Germinal center (tissue), 1 donor: ENCODE measurements at regions not wholly inside any gene's neighbourhood (a gene's known extent, or its start where the extent isn't known, plus 50 kb on each side); places are given as distances from the start of the nearest gene placed in this dataset.
"Not testable (repeated sequence)": the region's sequence is repeated elsewhere in the genome, so short reads cannot be mapped to it uniquely, and the experiment has no call there.

Experiments
- DNase-seq: peaks from one replicate; pipeline ENCODE4 v3.0.0; 2012; ENCODE audit warnings: mixed read lengths, low spot score

GRCh38 chr13:81995316-81995715 lies 1654.4 kb upstream of the SPRY2 start:
- DNase-seq, result no peak

GRCh38 chr13:81990652-81991051 lies 1649.7 kb upstream of the SPRY2 start:
- no peak for DNase-seq

- no peak for DNase-seq
Measured at GRCh38 chr13:81988567-81988966, 1647.6 kb upstream of the SPRY2 start.

DNA sequence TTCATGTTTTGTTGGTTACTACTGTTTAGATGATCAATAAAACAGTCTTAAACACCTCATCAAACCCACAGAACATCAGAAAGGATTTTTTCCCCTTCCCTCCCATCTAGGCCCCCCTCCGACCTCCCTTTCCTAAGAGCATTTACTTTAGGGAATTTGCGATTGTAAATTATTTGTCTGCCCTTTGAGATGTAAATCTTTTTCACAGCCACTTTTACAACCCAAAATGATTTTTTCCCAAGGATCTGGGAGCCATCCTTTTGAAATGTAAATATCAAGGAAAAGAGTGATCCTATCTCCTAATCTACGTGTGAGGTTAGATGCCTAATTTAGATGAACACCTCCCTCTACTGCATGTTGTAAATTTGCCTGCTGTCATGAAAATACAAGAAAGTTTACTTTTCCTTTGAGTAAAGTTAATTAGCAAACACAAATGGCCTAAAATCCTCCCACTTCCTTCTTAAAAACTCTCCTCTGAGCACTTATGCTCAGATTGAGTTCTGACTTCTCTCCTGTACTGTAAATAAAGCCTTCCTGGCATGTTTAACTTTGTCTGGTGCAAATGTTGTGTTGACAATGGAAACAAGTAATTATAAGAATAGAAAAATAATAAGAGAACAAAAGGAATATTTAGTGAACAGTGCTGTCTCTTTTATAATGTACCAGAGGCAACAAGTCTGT lies 1646.9 kb upstream of the SPRY2 start:
- no peak for DNase-seq

- DNase-seq, result no peak
Measured at GRCh38 chr13:81987159-81987558, 1646.2 kb upstream of the SPRY2 start.

DNA sequence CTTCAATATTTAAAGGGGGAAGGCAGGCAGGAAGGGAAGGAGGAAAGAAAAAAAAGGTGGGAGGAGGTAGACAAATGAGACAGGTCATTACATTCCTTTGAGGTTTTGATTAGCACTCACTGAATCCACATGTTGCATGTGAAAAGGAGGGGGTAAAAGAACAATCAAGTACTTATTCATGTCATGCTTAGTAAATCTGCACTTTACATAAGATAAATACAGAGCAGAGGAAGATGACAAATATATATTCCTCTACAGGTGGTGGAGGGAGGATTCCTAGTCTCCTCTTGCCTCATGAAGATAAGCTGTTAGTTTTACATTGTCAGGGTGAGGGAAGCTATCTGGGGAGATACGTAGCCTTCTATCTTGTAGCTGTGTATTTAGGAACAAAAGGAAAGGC lies 1645.4 kb upstream of the SPRY2 start:
- DNase-seq, result no peak

DNA sequence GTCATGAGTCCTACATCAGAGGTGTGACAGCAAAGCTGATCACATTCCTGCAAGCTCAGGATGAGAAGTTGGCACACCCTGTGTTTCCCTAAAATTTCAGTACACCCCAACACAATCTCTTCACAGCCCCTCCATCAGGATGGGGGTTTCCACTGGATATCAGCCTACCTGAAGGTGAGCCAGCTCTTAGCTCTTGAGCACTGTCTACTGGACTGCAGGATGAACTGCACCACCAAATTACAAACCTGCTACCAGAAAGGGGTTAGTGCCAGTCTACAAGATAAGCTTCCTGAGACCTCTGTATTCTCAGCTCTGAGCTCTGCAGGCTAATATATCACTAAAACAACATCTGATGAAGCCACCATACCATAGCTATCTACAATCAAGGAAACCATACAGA lies 1616.2 kb upstream of the SPRY2 start:
- no peak for DNase-seq

- DNase-seq, result no peak
Measured at GRCh38 chr13:81929988-81930387, 1589.1 kb upstream of the SPRY2 start.

DNA sequence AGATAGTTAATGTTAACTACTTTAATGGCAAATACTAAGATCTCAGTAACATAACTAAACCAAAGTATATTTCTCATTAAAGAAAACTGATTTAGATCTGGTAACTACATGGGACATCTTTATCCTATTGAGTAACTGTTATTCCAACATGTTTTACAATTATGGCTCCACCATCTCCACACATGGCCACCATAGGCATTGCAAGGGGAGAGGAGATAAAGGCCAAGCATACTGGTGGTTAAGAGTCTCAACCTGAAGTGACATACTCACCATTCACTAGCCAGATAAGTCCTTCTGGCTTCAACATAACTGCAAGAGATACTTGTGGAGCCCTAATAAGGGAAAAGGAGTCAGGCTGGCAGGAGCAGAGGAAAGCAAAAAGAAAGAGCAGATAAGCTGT lies 1586.4 kb upstream of the SPRY2 start:
- no peak for DNase-seq

GRCh38 chr13:81917810-81918209 lies 1576.9 kb upstream of the SPRY2 start:
- no peak for DNase-seq

DNA sequence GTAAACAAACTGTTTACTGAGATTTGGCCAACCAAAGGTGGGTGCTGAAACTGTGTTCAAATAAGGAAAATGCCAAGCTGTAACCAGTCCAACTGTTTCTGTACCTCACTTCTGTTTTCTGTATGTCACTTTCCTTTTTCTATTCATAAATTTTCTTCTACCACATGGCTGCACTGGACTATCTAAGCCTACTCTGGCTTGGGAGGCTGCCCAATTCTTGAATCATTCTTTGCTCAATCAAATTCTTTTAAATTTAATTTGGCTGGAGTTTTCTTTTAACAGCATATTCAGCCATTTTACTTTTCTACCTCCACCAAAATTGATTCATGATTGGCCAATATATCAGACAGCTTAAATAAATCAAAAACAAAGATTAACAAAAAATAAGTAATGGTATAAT lies 1575.5 kb upstream of the SPRY2 start:
- no peak for DNase-seq

- DNase-seq, result no peak
Measured at GRCh38 chr13:81907787-81908372, 1567.0 kb upstream of the SPRY2 start.

DNA sequence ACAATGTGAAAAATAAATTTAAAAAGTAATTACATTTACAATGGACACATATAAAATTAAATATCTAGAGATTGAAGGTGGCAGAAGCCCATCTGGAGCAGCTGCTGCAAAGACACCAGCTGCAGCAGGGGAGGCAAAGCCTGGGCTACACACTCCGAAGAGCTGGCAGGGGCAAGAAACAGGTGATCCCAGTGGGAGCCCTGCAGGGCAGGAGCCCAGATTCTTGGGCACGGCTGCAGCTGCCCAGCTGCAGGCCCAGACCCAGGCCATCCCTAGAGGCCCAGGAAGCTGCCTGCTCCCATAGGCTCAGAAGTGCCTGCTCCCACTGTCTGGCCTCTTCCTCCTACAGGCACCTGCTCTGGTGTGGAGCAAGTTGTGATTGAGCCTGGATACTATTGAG lies 1547.9 kb upstream of the SPRY2 start:
- DNase-seq, result no peak

GRCh38 chr13:81874681-81875661 lies 1534.0 kb upstream of the SPRY2 start:
- no peak for DNase-seq

DNA sequence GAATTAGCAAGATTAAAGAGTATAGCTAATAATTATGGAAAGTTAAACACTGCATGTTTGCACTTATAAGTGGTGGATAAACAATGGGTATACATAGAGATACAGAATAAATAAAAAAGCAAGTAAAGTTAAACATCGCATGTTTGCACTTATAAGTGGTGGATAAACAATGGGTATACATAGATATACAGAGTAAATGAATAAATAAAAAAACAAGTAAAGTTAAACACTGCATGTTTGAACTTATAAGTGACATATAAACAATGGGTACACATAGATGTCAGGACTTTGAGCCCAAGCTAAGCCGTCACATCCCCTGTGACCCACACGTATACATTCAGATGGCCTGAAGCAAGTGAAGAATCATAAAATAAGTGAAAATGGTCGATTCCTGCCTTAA lies 1533.3 kb upstream of the SPRY2 start:
- no peak for DNase-seq

- DNase-seq, result no peak
Measured at GRCh38 chr13:81872581-81872980, 1531.7 kb upstream of the SPRY2 start.

DNA sequence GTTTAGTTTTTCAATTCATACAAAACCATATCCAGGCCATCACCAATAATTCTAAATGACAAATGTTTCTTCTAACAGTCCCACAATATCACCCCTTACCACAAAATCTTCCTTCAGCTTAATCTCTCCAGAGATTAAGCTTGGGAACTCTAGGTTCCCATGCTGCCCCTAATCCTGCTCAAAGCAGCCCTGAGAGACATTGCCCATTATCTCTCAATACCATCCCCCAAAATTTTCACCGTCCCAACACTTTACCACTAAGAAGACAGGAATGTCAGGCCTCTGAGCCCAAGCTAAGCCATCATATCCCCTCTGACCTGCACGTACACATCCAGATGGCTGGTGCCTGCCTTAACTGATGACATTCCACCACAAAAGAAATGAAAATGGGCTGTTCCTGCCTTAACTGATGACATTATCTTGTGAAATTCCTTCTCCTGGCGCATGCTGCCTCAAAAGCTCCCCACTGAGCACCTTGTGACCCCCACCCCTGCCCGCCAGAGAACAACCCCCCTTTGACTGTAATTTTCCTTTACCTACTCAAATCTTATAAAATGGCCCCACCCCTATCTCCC lies 1530.9 kb upstream of the SPRY2 start:
- DNase-seq, result not testable (repeated sequence)

- DNase-seq, result no peak
Measured at GRCh38 chr13:81848291-81848690, 1507.4 kb upstream of the SPRY2 start.

- DNase-seq, result no peak
Measured at GRCh38 chr13:81846771-81847170, 1505.8 kb upstream of the SPRY2 start.

DNA sequence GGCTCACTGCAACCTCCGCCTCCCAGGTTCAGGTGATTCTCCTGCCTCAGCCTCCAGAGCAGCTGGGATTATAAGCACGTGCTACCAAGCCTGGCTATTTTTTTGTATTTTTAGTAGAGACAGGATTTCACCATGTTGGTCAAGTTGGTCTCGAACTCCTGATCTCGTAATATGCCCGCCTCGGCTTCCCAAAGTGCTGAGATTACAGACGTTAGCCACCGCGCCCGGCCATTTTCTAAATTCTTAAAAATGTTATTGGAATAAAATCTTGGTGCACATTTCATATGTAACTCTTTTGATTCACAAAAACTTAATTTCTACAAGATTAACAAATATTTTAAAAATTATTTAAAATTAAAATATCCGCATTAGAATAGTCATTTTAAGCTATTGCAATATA lies 1480.3 kb upstream of the SPRY2 start:
- no peak for DNase-seq

GRCh38 chr13:81800433-81800832 lies 1459.5 kb upstream of the SPRY2 start:
- DNase-seq, result no peak

GRCh38 chr13:81795710-81796109 lies 1454.8 kb upstream of the SPRY2 start:
- DNase-seq, result no peak

GRCh38 chr13:81791641-81792040 lies 1450.7 kb upstream of the SPRY2 start:
- DNase-seq, result no peak
